Endothelial cell of umbilical vein (primary cell): ENCODE measurements at regions not wholly inside any gene's neighbourhood (a gene's known extent, or its start where the extent isn't known, plus 50 kb on each side); places are given as distances from the start of the nearest gene placed in this dataset.

ENCODE experiments used
- BruUV-seq: library from RNA; stranded (reverse); fragments of 400-500 nt; replicated peaks from 2 replicates; lab custom pipeline; 2021; lab: Mats Ljungman, UMichigan
- CTCF ChIA-PET: fragments of 300-600, 350-600 bp; sonication (Branson Sonifier 250); formaldehyde crosslinking; loops from one replicate; lab custom pipeline; 2021; ENCODE audit warnings: antibody characterized with exemption, inconsistent platforms; lab: Charles Lee
- POLR2A ChIA-PET: fragments of 300-600, 350-600 bp; sonication (Branson Sonifier 250); formaldehyde crosslinking; loops from one replicate; lab custom pipeline; 2021; ENCODE audit warnings: antibody characterized with exemption, inconsistent platforms; lab: Charles Lee
- DNase-seq: peaks from one replicate; pipeline ENCODE4 v3.0.0-alpha.2; 2011; ENCODE audit warnings: low read depth, low spot score
- FAIRE-seq: peaks from 2 replicates; lab custom pipeline; 2011; peaks lifted over from hg19 to GRCh38; lab: Jason Lieb, UNC
- H2AFZ ChIP-seq: 2 replicates; pipeline ENCODE4 v1.6.0; 2012; ENCODE audit warnings: low read depth, low read length, control low read depth, inconsistent platforms
- H3K27ac ChIP-seq: 2 replicates; pipeline ENCODE4 v1.5.1; 2011; ENCODE audit warnings: low read depth, mild to moderate bottlenecking, control low read depth, low read length, moderate library complexity; ENCODE audit not compliant: insufficient read depth
- H3K27me3 ChIP-seq, 2 experiments: 2 replicates each; pipeline versions ENCODE4 v1.6.0 to v1.6.1; 2011; ENCODE audit warnings: low read length in 2 of 2, mixed read lengths in 1 of 2; ENCODE audit not compliant: control insufficient read depth in 2 of 2, insufficient read depth in 2 of 2
- H3K36me3 ChIP-seq, 2 experiments: 2 replicates in 1 of 2; 3 replicates in 1 of 2; pipeline ENCODE4 v1.5.1; 2011; ENCODE audit warnings: low read length in 2 of 2, mild to moderate bottlenecking in 1 of 2, moderate library complexity in 1 of 2; ENCODE audit not compliant: control insufficient read depth in 2 of 2, insufficient read depth in 2 of 2; ENCODE audit errors: extremely low read depth in 1 of 2
- H3K4me1 ChIP-seq: 3 replicates; pipeline ENCODE4 v1.5.1; 2011; ENCODE audit warnings: mild to moderate bottlenecking, low read length; ENCODE audit not compliant: control insufficient read depth, insufficient read depth; ENCODE audit errors: extremely low read depth
- H3K4me2 ChIP-seq: 2 replicates; pipeline ENCODE4 v1.6.1; 2011; ENCODE audit warnings: low read length, control low read depth, mixed read lengths; ENCODE audit not compliant: insufficient read depth
- H3K4me3 ChIP-seq, 3 experiments: fragments of 200-600 bp in 1 of 3; sonication (generic), shearing (Covaris generic) in 1 of 3; replicated peaks in 1 of 3; 2 replicates each; pipeline ENCODE4 v1.5.1; 2011 to 2016; ENCODE audit warnings: control low read depth in 3 of 3, low read length in 3 of 3, mild to moderate bottlenecking in 2 of 3, inconsistent platforms in 1 of 3, low read depth in 1 of 3, moderate library complexity in 1 of 3; ENCODE audit not compliant: insufficient read depth in 1 of 3
- H3K79me2 ChIP-seq: 2 replicates; pipeline ENCODE4 v1.6.0; 2012; ENCODE audit warnings: low read length, inconsistent platforms; ENCODE audit not compliant: control insufficient read depth, insufficient read depth
- H3K9ac ChIP-seq: replicated peaks from 2 replicates; pipeline ENCODE3; 2011; ENCODE audit warnings: low read length, control low read depth; ENCODE audit not compliant: insufficient read depth; ENCODE audit errors: extremely low read depth
- H3K9me1 ChIP-seq: replicated peaks from 3 replicates; pipeline ENCODE4 v1.6.0; 2011; ENCODE audit warnings: mild to moderate bottlenecking, low read length; ENCODE audit not compliant: control insufficient read depth, insufficient read depth; ENCODE audit errors: extremely low read depth
- H3K9me3 ChIP-seq: replicated peaks from 2 replicates; pipeline ENCODE4 v1.5.1; 2012; ENCODE audit warnings: low read length, inconsistent platforms; ENCODE audit not compliant: control insufficient read depth, insufficient read depth
- H4K20me1 ChIP-seq: replicated peaks from 2 replicates; pipeline ENCODE3; 2011; ENCODE audit warnings: mild to moderate bottlenecking, low read length; ENCODE audit not compliant: control insufficient read depth, insufficient read depth; ENCODE audit errors: extremely low read depth
- EZH2 ChIP-seq: IDR thresholded peaks from 2 replicates; pipeline ENCODE4 v1.6.1; 2012; ENCODE audit warnings: borderline replicate concordance, low read depth, mild to moderate bottlenecking, moderate library complexity, low read length, inconsistent platforms; ENCODE audit not compliant: severe bottlenecking
- FOS ChIP-seq: IDR thresholded peaks from 2 replicates; pipeline ENCODE4 v1.6.1; 2011; ENCODE audit warnings: mild to moderate bottlenecking, low read length, moderate library complexity, borderline replicate concordance; ENCODE audit not compliant: insufficient read depth
- GATA2 ChIP-seq: IDR thresholded peaks from 2 replicates; pipeline ENCODE4 v1.7.0; 2011; ENCODE audit warnings: low read depth, mild to moderate bottlenecking, moderate library complexity, mixed read lengths, low read length; ENCODE audit not compliant: insufficient read length, insufficient read depth
- JUN ChIP-seq: IDR thresholded peaks from 2 replicates; pipeline ENCODE4 v1.6.1; 2011; ENCODE audit warnings: borderline replicate concordance, low read depth; ENCODE audit not compliant: insufficient read length, insufficient read depth
- MYC ChIP-seq: IDR thresholded peaks from one replicate; pipeline ENCODE4 v1.6.1; 2011; ENCODE audit warnings: mild to moderate bottlenecking, low read depth, low read length
- POLR2A ChIP-seq: IDR thresholded peaks from 2 replicates; pipeline ENCODE4 v1.6.1; 2012; ENCODE audit warnings: low read depth, mild to moderate bottlenecking, control low read depth, low read length
- POLR2AphosphoS5 ChIP-seq: IDR thresholded peaks from 2 replicates; pipeline ENCODE4 v1.6.1; 2012; ENCODE audit warnings: low read depth, mild to moderate bottlenecking, control low read depth, low read length, moderate library complexity; ENCODE audit not compliant: insufficient read depth
- dilution Hi-C: fragments of 300-500 bp; cut with MboI; formaldehyde crosslinking; loops from one replicate; pipeline ENCODE4 v1.15.0; 2019; ENCODE audit warnings: low sequenced_read_pairs; ENCODE audit not compliant: extremely low pct_ligation_motif_present
- intact Hi-C: fragments of 100-400 bp; cut with micrococcal nuclease; formaldehyde crosslinking; loops from one replicate; pipeline ENCODE4 v1.10.0; 2022
- TF ChIP-seq, protein P1 (sequence below): IDR thresholded peaks from 2 replicates; pipeline ENCODE4 v1.6.1; 2011; ENCODE audit not compliant: insufficient read depth, insufficient read length
- TF ChIP-seq, protein P2 (sequence below), 2 donors: IDR thresholded peaks; 1 replicate in 1 of 2; 2 replicates in 1 of 2; pipeline ENCODE4 v1.5.1; 2011; ENCODE audit warnings: low read length in 2 of 2, mild to moderate bottlenecking in 2 of 2, moderate library complexity in 2 of 2, control low read depth in 1 of 2, inconsistent platforms in 1 of 2, low read depth in 1 of 2; ENCODE audit not compliant: insufficient read depth in 1 of 2; ENCODE audit errors: extremely low read depth in 1 of 2

GRCh38 chr2:118678985-118679384 lies 168.5 kb downstream of the EN1 start:
- Histone ChIP-seq H3K4me3 (no peak overlapping the region), H3K9me1 (no peaks in the 10 kb centered on the region), H3K36me3 (no peaks in the 10 kb centered on the region), H3K9me3 (no peaks in the 10 kb centered on the region), H3K4me2 (no peak overlapping the region), H3K79me2 (no peaks in the 10 kb centered on the region), H2AFZ (no peak overlapping the region), H4K20me1 (no peaks in the 10 kb centered on the region), H3K27ac (no peak overlapping the region), H3K27me3 (no peaks in the 10 kb centered on the region), H3K9ac (no peak overlapping the region), H3K4me1 (no peaks in the 10 kb centered on the region)
- intact Hi-C loops, result no loop called here
- FAIRE-seq, result no peak
- DNase-seq, result no peak
- no peak for TF ChIP-seq POLR2AphosphoS5
- no peak for TF ChIP-seq FOS
- TF ChIP-seq, protein P1, sequence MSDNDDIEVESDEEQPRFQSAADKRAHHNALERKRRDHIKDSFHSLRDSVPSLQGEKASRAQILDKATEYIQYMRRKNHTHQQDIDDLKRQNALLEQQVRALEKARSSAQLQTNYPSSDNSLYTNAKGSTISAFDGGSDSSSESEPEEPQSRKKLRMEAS, result no peak
- TF ChIP-seq, protein P2, sequence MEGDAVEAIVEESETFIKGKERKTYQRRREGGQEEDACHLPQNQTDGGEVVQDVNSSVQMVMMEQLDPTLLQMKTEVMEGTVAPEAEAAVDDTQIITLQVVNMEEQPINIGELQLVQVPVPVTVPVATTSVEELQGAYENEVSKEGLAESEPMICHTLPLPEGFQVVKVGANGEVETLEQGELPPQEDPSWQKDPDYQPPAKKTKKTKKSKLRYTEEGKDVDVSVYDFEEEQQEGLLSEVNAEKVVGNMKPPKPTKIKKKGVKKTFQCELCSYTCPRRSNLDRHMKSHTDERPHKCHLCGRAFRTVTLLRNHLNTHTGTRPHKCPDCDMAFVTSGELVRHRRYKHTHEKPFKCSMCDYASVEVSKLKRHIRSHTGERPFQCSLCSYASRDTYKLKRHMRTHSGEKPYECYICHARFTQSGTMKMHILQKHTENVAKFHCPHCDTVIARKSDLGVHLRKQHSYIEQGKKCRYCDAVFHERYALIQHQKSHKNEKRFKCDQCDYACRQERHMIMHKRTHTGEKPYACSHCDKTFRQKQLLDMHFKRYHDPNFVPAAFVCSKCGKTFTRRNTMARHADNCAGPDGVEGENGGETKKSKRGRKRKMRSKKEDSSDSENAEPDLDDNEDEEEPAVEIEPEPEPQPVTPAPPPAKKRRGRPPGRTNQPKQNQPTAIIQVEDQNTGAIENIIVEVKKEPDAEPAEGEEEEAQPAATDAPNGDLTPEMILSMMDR (IDR thresholded peaks at IDR 0.05; ENCODE audit: extremely low read depth in 1 of 2, insufficient read depth in 1 of 2, low read depth in 1 of 2, low read length in 2 of 2), result no peak
- no peak for TF ChIP-seq MYC
- no peak for TF ChIP-seq EZH2
- no peak for TF ChIP-seq GATA2
- TF ChIP-seq JUN, result no peak
- TF ChIP-seq POLR2A, result no peak
- dilution Hi-C loops, result no loop called here
- BruUV-seq, result no TSS peak
- CTCF ChIA-PET, result no interaction called here
- POLR2A ChIA-PET, result no interaction called here
